ENCODE measurements at regions not wholly inside any gene's neighbourhood (a gene's known extent, or its start where the extent isn't known, plus 50 kb on each side); places are given as distances from the start of the nearest gene placed in this dataset.
"Not testable (repeated sequence)": the region's sequence is repeated elsewhere in the genome, so short reads cannot be mapped to it uniquely, and the experiment has no call there.

GRCh38 chr2:131641414-131642206, 113.9 kb downstream of the CCDC74A start:
- peak overlapping the region; percentile 44 to 86 (median 45) for H3K27ac Mint-ChIP-seq

GRCh38 chr2:131643180-131643579, 115.5 kb downstream of the CCDC74A start:
- peaks cover 17% of the 10 kb centered on the region for H3K4me1 Mint-ChIP-seq
- H3K36me3 Mint-ChIP-seq (ENCODE audit: low read depth); H3K4me3 Mint-ChIP-seq; H3K9me3 Mint-ChIP-seq; H3K27me3 Mint-ChIP-seq (ENCODE audit: low read depth); H3K27ac Mint-ChIP-seq: not testable (repeated sequence)

More at GRCh38 chr2:131641414-131642206, 113.9 kb downstream of the CCDC74A start:
- Mint-ChIP-seq H3K9me3 (peaks cover 3% of the 10 kb centered on the region), H3K27me3 (ENCODE audit: low read depth) (no peaks in the 10 kb centered on the region), H3K36me3 (ENCODE audit: low read depth) (no peaks in the 10 kb centered on the region), H3K4me1 (peaks cover 17% of the 10 kb centered on the region), H3K4me3 (peak overlapping the region in 1 of 3 experiments; percentile 22)
- TF ChIP-seq CTCF (IDR thresholded peaks at IDR 0.05; ENCODE audit: unreplicated experiment in 3 of 3), result no peak

- Mint-ChIP-seq H3K27me3 (ENCODE audit: low read depth) (no peaks in the 10 kb centered on the region), H3K4me1 (peaks cover 17% of the 10 kb centered on the region), H3K9me3 (no peaks in the 10 kb centered on the region), H3K4me3 (no peak overlapping the region), H3K36me3 (ENCODE audit: low read depth) (no peaks in the 10 kb centered on the region), H3K27ac (no peak overlapping the region)
- no peak for TF ChIP-seq CTCF (IDR thresholded peaks at IDR 0.05; ENCODE audit: unreplicated experiment in 3 of 3)
These were observed 117.6 kb downstream of the CCDC74A start for GRCh38 chr2:131645177-131645765.

GRCh38 chr2:131646220-131646619, 118.5 kb downstream of the CCDC74A start:
- not testable (repeated sequence) for H3K27me3 Mint-ChIP-seq (ENCODE audit: low read depth); H3K4me3 Mint-ChIP-seq; H3K9me3 Mint-ChIP-seq; H3K36me3 Mint-ChIP-seq (ENCODE audit: low read depth); H3K27ac Mint-ChIP-seq
- peaks cover 12% of the 10 kb centered on the region for H3K4me1 Mint-ChIP-seq

- H3K9me3 Mint-ChIP-seq, result no peaks in the 10 kb centered on the region
These were observed 119.1 kb downstream of the CCDC74A start for GRCh38 chr2:131646669-131647297.

GRCh38 chr2:131648565-131648964, 120.9 kb downstream of the CCDC74A start:
- H3K4me1 Mint-ChIP-seq; H3K36me3 Mint-ChIP-seq (ENCODE audit: low read depth); H3K9me3 Mint-ChIP-seq; H3K4me3 Mint-ChIP-seq; H3K27ac Mint-ChIP-seq; H3K27me3 Mint-ChIP-seq (ENCODE audit: low read depth): not testable (repeated sequence)

More at GRCh38 chr2:131646669-131647297, 119.1 kb downstream of the CCDC74A start:
- no peak overlapping the region for H3K27ac Mint-ChIP-seq
- no peaks in the 10 kb centered on the region for H3K27me3 Mint-ChIP-seq (ENCODE audit: low read depth)
- TF ChIP-seq CTCF (IDR thresholded peaks at IDR 0.05; ENCODE audit: unreplicated experiment in 3 of 3), result no peak
- H3K4me1 Mint-ChIP-seq, result peaks cover 6% of the 10 kb centered on the region
- H3K4me3 Mint-ChIP-seq, result no peak overlapping the region
- no peaks in the 10 kb centered on the region for H3K36me3 Mint-ChIP-seq (ENCODE audit: low read depth)

- H3K9me3 Mint-ChIP-seq; H3K27ac Mint-ChIP-seq; H3K27me3 Mint-ChIP-seq (ENCODE audit: low read depth); H3K4me3 Mint-ChIP-seq; H3K36me3 Mint-ChIP-seq (ENCODE audit: low read depth); H3K4me1 Mint-ChIP-seq: not testable (repeated sequence)
These were observed 124.6 kb downstream of the CCDC74A start for GRCh38 chr2:131652246-131652645.

GRCh38 chr2:131654107-131654506, 126.4 kb downstream of the CCDC74A start:
- H3K27ac Mint-ChIP-seq; H3K27me3 Mint-ChIP-seq (ENCODE audit: low read depth); H3K4me1 Mint-ChIP-seq; H3K4me3 Mint-ChIP-seq; H3K9me3 Mint-ChIP-seq; H3K36me3 Mint-ChIP-seq (ENCODE audit: low read depth): not testable (repeated sequence)

Data from nephron (organoid).